ENCODE measurements at regions not wholly inside any gene's neighbourhood (a gene's known extent, or its start where the extent isn't known, plus 50 kb on each side); places are given as distances from the start of the nearest gene placed in this dataset.

DNA sequence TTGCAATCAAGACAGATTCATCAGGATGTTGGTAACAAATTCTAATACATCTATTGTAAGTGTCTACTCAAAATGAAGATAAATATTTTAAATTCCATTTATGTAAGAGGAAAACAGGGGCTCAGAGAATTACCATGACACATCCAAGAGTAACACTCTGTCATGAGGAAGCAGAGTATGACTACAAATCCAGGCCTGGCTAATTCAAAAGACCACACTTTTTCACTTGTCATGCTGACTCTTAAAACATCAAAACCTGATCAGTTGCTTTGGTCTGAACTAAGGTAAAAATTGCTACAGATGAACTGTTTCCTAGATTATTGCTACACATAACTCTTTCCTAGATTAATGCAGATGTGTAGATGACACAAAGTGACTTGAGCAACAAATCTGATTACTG is 880.6 kb downstream of the TSN start:
- TF ChIP-seq POLR2A (IDR thresholded peaks at IDR 0.05) = no peak
- TF ChIP-seq, protein P1, sequence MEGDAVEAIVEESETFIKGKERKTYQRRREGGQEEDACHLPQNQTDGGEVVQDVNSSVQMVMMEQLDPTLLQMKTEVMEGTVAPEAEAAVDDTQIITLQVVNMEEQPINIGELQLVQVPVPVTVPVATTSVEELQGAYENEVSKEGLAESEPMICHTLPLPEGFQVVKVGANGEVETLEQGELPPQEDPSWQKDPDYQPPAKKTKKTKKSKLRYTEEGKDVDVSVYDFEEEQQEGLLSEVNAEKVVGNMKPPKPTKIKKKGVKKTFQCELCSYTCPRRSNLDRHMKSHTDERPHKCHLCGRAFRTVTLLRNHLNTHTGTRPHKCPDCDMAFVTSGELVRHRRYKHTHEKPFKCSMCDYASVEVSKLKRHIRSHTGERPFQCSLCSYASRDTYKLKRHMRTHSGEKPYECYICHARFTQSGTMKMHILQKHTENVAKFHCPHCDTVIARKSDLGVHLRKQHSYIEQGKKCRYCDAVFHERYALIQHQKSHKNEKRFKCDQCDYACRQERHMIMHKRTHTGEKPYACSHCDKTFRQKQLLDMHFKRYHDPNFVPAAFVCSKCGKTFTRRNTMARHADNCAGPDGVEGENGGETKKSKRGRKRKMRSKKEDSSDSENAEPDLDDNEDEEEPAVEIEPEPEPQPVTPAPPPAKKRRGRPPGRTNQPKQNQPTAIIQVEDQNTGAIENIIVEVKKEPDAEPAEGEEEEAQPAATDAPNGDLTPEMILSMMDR (IDR thresholded peaks at IDR 0.05) = no peak
